HG03342 (cell line): ENCODE measurements at regions not wholly inside any gene's neighbourhood (a gene's known extent, or its start where the extent isn't known, plus 50 kb on each side); places are given as distances from the start of the nearest gene placed in this dataset.
"Not testable (repeated sequence)": the region's sequence is repeated elsewhere in the genome, so short reads cannot be mapped to it uniquely, and the experiment has no call there.

Source experiments
- ATAC-seq: cut with Tn5 transposase; IDR thresholded peaks from one replicate; pipeline ENCODE4 v1.9.1; 2021; ENCODE audit warnings: mild to moderate bottlenecking, moderate library complexity; ENCODE audit not compliant: unreplicated experiment

- no peak for ATAC-seq
Measured at GRCh38 chr21:17682924-17683323, 70.2 kb upstream of the BTG3 start.

DNA sequence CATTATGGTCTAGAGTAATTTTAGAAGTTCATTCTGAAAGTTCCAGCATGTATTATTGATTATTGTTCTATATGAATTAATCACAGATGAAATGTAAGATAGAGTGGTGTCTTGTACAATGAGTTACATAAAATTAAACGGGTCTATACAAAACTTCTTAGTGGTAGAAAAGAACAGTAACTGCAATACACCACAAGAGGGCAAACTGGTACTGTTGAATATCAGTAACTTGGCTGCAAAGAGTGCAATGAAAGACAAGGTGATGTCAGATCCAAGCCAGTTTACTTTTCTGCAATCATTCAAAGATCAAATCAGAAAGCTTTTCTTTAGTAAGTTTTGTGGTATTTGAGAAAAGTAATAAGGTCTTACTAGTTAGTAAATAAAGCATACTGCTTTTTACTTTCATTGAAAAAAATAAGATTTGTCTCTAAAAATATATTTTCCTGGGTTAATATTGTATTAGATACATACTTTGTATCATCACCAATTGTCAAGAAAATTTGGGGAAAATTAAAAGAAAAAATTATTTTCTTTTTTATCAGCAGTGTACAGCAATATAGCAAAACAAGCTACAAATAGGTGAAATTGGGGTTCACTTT lies 66.4 kb upstream of the BTG3 start:
- ATAC-seq: peak; percentile 93

- ATAC-seq: not testable (repeated sequence)
Measured at GRCh38 chr21:17676930-17677329, 64.2 kb upstream of the BTG3 start.

GRCh38 chr21:17674106-17674505 lies 61.4 kb upstream of the BTG3 start:
- no peak for ATAC-seq

DNA sequence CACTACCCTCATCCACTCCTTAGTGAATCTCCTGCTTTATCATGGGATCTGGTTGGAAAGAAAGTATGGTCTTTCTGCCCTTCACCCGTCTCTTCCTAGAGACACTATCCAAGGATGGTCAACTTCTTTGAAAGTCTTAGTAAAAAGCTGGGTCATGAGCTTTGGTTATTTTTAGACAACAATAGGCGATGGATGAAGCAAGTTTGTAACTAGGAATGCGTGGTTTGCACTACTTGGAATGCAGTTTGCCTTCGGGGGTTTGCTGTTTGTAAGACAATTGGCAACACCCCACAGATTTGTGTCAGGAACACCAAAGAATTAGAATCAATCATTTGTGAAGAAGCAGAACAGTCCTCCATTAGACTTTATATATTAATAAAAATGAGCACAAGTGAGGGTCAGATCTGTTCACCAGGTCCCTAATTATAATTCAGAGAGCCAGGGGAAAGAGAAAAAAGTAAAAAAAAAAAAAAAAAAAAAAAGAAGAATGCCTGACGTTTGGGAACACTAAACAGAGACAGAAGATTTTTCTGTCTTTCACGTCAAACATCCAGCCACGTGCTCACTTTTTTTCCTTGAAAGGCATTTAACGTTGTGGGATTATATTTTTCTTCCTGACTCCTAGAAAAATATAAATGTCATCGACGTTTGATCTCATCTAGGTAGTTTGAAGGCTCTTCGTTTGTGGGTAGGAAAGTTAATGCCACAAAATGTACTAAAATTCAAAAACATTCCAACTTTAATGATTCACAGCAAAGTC lies 60.7 kb upstream of the BTG3 start:
- no peak for ATAC-seq

DNA sequence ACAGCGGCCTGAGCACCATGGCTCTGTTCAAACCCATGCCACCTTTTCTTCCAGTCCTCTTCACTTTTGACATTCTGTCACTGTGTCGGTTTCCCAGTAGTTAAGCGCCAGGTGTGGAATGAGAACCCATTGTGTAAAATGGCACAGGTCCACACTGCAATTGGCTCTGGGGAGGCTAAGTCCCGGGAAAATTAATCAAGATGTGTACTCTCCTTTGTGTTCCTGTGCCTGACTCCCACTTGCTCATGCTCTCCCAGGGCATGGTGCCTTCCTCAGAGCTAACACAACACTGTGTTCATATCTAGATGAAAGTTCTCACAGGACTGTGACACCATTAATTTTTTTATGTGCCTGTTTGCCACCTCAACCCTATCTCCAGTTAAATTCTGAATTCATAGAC lies 59.0 kb upstream of the BTG3 start:
- ATAC-seq: no peak

DNA sequence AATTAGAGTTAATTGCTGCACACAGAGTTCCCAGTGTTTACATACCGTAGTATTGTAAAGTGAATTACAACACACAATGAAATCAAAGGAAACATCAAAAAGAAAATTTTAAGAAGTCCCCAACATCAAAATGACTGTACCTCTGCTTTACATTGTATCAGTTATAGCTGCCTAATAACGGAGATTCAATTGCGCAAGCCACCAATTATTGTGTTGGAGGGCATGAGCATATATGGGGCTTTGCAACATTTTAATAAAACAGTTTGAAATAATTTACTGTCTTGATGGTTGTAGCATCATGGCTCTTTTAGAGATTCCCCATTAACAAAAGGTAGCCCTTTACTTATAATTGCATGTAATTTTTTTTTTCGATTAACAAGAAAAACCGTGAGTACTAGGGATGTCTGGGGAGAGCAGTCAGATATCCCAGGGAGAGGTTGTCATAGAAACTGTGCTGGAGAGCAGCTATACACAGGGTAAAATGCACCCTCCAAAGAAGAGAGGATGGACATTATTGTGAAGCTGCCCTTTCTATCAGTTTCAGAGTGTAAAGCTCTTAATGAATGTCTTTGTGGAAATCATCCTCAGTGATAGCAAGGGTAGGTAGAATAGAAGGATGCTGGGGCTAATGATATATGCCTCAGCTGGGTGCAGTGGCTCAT lies 55.9 kb upstream of the BTG3 start:
- no peak for ATAC-seq

DNA sequence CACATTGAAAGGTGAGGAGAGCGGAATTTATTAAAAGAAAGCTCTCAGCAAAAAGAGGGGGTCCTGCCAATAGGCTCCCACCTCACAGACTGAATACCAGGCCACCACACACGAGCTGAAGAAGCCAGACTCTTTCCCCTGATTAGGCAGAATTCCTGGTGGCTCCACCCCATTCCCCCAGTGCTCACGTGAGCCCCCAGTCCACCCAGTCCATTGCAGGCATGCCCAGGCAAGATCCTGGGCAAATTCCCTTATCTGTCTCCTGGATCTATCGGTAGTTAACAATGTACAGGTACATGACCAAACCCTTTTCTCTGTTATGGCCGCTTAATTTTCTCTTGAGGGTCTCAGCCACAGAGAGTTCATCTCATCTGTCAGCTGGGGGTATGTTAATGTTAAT lies 54.6 kb upstream of the BTG3 start:
- ATAC-seq: no peak
